ENCODE measurements at regions not wholly inside any gene's neighbourhood (a gene's known extent, or its start where the extent isn't known, plus 50 kb on each side); places are given as distances from the start of the nearest gene placed in this dataset.

DNA sequence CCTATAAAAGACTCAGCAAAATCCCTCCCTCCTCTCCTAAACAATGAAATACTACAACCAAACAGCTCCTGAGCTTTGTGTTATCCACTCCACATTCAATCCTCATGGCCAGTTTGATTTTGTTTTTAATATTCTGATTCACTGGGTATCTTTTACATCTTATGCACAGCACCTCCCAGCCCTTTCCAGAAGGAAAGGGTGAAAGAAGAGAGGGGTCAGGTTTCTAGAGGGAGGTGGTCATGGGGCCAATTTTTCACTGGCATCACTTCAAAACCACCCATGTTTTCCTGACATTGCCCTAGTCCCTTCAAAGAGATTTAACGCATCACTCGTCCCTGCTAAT lies 315.6 kb downstream of the LPIN1 start:
- Mint-ChIP-seq H3K9me3 (peaks cover 9% of the 10 kb centered on the region), H3K27ac (no peak overlapping the region), H3K4me1 (ENCODE audit: unreplicated experiment) (peaks cover 20% of the 10 kb centered on the region), H3K4me3 (no peak overlapping the region), H3K36me3 (no peaks in the 10 kb centered on the region), H3K27me3 (peaks cover 3% of the 10 kb centered on the region)
- no peak for DNase-seq (ENCODE audit: extremely low spot score, unreplicated experiment)
- no peak for TF ChIP-seq CTCF (conservative IDR thresholded peaks at IDR 0.05)

- no peaks in the 10 kb centered on the region for H3K36me3 Mint-ChIP-seq
- peaks cover 3% of the 10 kb centered on the region for H3K27me3 Mint-ChIP-seq
- H3K27ac Mint-ChIP-seq: no peak overlapping the region
- no peak for DNase-seq (ENCODE audit: extremely low spot score, unreplicated experiment)
- peaks cover 9% of the 10 kb centered on the region for H3K9me3 Mint-ChIP-seq
- H3K4me1 Mint-ChIP-seq (ENCODE audit: unreplicated experiment): peaks cover 20% of the 10 kb centered on the region
- no peak for TF ChIP-seq CTCF (conservative IDR thresholded peaks at IDR 0.05)
- H3K4me3 Mint-ChIP-seq: no peak overlapping the region
Measured at GRCh38 chr2:12063210-12063609, 316.8 kb downstream of the LPIN1 start.

- TF ChIP-seq CTCF (conservative IDR thresholded peaks at IDR 0.05): no peak
- peaks cover 9% of the 10 kb centered on the region for H3K9me3 Mint-ChIP-seq
- H3K4me1 Mint-ChIP-seq (ENCODE audit: unreplicated experiment): peaks cover 20% of the 10 kb centered on the region
- H3K4me3 Mint-ChIP-seq: no peak overlapping the region
- H3K36me3 Mint-ChIP-seq: no peaks in the 10 kb centered on the region
- H3K27me3 Mint-ChIP-seq: peaks cover 3% of the 10 kb centered on the region
- DNase-seq (ENCODE audit: extremely low spot score, unreplicated experiment): no peak
- no peak overlapping the region for H3K27ac Mint-ChIP-seq
Measured at GRCh38 chr2:12064153-12064552, 317.7 kb downstream of the LPIN1 start.

- no peak overlapping the region for H3K27ac Mint-ChIP-seq
- no peaks in the 10 kb centered on the region for H3K36me3 Mint-ChIP-seq
- no peak overlapping the region for H3K4me3 Mint-ChIP-seq
- DNase-seq (ENCODE audit: extremely low spot score, unreplicated experiment): no peak
- peaks cover 7% of the 10 kb centered on the region for H3K4me1 Mint-ChIP-seq (ENCODE audit: unreplicated experiment)
- H3K27me3 Mint-ChIP-seq: no peaks in the 10 kb centered on the region
- no peak for TF ChIP-seq CTCF (conservative IDR thresholded peaks at IDR 0.05)
- H3K9me3 Mint-ChIP-seq: peaks cover 9% of the 10 kb centered on the region
Measured at GRCh38 chr2:12066116-12066515, 319.7 kb downstream of the LPIN1 start.

DNA sequence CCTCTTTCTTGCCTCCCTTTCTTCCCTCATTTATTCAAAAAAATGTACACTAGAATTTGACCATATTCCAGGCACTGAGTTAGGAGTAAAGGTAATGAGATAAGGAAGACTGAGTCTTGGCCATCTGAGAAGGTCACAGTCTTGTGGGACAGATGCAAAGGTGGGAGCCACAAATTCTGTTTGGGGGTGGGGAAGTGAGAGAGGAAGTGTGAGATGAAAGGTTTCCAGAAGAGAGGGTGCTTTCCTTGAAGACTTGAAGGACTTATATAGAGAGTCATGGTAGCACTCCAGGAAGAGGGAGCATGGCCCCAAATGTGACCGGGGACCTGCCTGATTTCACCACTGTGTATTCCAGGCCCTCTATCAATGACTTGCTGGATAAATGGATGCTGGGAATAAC lies 320.6 kb downstream of the LPIN1 start:
- Mint-ChIP-seq H3K36me3 (no peaks in the 10 kb centered on the region), H3K4me1 (ENCODE audit: unreplicated experiment) (peaks cover 3% of the 10 kb centered on the region), H3K27ac (no peak overlapping the region)

More for the DNA sequence above, 320.6 kb downstream of the LPIN1 start:
- Mint-ChIP-seq H3K9me3 (peaks cover 9% of the 10 kb centered on the region), H3K27me3 (no peaks in the 10 kb centered on the region), H3K4me3 (no peak overlapping the region)
- TF ChIP-seq CTCF (conservative IDR thresholded peaks at IDR 0.05): no peak
- no peak for DNase-seq (ENCODE audit: extremely low spot score, unreplicated experiment)
